ENCODE measurements at regions not wholly inside any gene's neighbourhood (a gene's known extent, or its start where the extent isn't known, plus 50 kb on each side); places are given as distances from the start of the nearest gene placed in this dataset.
"Not testable (repeated sequence)": the region's sequence is repeated elsewhere in the genome, so short reads cannot be mapped to it uniquely, and the experiment has no call there.

GRCh38 chr12:19916974-19917373 is 451.4 kb upstream of the PDE3A start:
- H3K4me3 ChIP-seq (replicated peaks; ENCODE audit: low read depth, low read length) = no peak overlapping the region
- no peak for DNase-seq (ENCODE audit: extremely low read depth, low read depth)
- TF ChIP-seq, protein P1, sequence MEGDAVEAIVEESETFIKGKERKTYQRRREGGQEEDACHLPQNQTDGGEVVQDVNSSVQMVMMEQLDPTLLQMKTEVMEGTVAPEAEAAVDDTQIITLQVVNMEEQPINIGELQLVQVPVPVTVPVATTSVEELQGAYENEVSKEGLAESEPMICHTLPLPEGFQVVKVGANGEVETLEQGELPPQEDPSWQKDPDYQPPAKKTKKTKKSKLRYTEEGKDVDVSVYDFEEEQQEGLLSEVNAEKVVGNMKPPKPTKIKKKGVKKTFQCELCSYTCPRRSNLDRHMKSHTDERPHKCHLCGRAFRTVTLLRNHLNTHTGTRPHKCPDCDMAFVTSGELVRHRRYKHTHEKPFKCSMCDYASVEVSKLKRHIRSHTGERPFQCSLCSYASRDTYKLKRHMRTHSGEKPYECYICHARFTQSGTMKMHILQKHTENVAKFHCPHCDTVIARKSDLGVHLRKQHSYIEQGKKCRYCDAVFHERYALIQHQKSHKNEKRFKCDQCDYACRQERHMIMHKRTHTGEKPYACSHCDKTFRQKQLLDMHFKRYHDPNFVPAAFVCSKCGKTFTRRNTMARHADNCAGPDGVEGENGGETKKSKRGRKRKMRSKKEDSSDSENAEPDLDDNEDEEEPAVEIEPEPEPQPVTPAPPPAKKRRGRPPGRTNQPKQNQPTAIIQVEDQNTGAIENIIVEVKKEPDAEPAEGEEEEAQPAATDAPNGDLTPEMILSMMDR (IDR thresholded peaks at IDR 0.05; ENCODE audit: low read depth, low read length, missing control alignments) = no peak

DNA sequence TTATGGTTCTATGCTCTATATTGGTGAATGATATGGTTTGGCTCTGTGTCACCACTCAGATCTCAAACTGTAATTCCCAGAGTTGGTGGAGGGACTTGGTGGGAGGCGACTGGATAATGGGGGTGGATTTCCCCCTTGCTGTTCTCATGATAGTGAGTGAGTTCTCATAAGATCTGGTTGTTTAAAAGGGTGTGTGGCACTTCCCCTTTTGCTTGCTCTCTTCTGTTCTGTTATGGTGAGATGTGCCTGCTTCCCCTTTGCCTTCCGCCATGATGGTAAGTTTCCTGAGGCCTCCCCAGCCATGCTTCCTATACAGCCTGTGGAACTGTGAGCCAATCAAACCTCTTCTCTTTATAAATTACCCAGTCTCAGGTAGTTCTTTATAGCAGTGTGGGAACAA is 446.6 kb upstream of the PDE3A start:
- not testable (repeated sequence) for DNase-seq (ENCODE audit: extremely low read depth, low read depth); H3K4me3 ChIP-seq (replicated peaks; ENCODE audit: low read depth, low read length)

DNA sequence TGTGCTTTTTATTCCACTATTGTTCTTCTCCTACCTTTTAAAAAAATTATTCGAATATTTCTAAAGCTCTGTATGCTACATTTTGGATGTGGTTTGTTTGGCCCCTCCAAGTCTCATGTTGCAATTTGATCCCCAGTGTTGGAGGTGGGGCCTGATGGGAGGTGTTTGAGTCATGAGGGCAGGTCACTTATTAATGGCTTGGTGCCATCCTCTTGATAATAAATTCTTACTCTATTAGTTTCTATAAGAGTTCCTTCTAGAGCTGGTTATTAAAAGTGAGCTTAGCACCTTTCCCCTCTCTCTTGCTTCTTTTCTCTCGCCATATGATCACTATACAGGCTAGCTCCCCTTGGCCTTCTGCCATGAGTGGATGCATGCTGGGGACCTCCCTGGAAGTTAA is 445.6 kb upstream of the PDE3A start:
- TF ChIP-seq, protein P1 (IDR thresholded peaks at IDR 0.05; ENCODE audit: low read depth, low read length, missing control alignments) = no peak
- no peak overlapping the region for H3K4me3 ChIP-seq (replicated peaks; ENCODE audit: low read depth, low read length)
- DNase-seq (ENCODE audit: extremely low read depth, low read depth) = no peak

- TF ChIP-seq, protein P1 (IDR thresholded peaks at IDR 0.05; ENCODE audit: low read depth, low read length, missing control alignments) = no peak
- H3K4me3 ChIP-seq (replicated peaks; ENCODE audit: low read depth, low read length) = no peak overlapping the region
- no peak for DNase-seq (ENCODE audit: extremely low read depth, low read depth)
These were observed 444.0 kb upstream of the PDE3A start for GRCh38 chr12:19924360-19924759.

DNA sequence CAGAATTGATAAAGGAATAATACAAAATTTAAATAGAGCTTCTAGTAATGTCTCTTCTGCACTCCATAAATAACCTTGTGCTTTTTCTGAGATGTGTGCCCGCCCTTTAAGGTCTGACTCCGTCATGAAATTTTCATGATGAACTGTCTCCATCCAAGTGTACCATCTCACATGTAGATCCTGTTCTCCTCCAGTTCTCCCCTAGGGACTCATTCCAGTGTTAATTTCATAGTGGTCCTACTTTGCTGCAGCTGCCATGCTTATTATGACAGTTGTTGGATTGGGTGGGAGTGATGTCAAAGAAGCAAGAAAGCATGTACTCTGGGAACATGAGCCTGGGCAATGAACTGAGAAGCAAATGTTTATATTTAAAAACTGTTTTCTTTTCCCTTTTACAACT is 442.5 kb upstream of the PDE3A start:
- TF ChIP-seq, protein P1 (IDR thresholded peaks at IDR 0.05; ENCODE audit: low read depth, low read length, missing control alignments) = no peak
- no peak for DNase-seq (ENCODE audit: extremely low read depth, low read depth)
- no peak overlapping the region for H3K4me3 ChIP-seq (replicated peaks; ENCODE audit: low read depth, low read length)

DNA sequence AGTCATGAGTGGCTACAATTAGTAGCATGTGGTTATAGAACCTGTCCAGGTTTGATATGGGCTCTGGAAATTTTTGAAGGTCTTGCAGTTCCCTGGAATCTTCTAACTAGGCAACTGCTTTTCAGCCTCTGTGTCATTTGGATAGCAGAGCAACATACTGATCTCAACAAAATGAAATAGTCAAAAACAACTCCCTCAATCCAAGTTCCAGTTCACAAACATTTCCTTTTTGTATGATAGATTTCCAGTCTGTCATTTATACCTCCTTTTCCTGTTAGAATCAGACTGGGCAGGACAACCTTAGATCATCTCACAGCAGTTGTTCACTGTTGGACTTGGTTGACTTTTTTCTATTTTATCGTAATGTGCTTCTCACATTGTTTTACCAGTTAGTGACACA is 442.1 kb upstream of the PDE3A start:
- H3K4me3 ChIP-seq (replicated peaks; ENCODE audit: low read depth, low read length) = no peak overlapping the region
- TF ChIP-seq, protein P1 (IDR thresholded peaks at IDR 0.05; ENCODE audit: low read depth, low read length, missing control alignments) = no peak
- DNase-seq (ENCODE audit: extremely low read depth, low read depth) = no peak

DNA sequence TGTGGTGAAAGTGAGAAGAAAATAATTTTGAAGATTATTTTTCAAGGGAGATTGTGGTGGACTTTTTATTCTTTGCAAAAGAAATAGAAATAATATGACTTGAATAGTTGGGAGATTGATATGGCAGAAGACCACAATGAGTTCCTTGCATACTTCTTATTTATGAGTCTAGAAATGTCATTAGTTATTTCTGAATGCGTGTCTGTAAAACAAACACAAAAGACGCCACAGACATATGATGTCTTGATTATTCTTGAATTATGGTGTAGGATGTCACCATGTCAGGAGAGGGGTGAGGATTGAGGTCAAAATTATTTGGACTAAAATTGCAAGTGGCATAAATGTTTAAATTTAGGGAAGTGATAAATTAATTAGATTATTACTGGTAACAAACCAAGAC is 440.7 kb upstream of the PDE3A start:
- no peak overlapping the region for H3K4me3 ChIP-seq (replicated peaks; ENCODE audit: low read depth, low read length)
- TF ChIP-seq, protein P1 (IDR thresholded peaks at IDR 0.05; ENCODE audit: low read depth, low read length, missing control alignments) = no peak
- no peak for DNase-seq (ENCODE audit: extremely low read depth, low read depth)

All from HFF-Myc (cell line).